ENCODE measurements at regions not wholly inside any gene's neighbourhood (a gene's known extent, or its start where the extent isn't known, plus 50 kb on each side); places are given as distances from the start of the nearest gene placed in this dataset.

DNA sequence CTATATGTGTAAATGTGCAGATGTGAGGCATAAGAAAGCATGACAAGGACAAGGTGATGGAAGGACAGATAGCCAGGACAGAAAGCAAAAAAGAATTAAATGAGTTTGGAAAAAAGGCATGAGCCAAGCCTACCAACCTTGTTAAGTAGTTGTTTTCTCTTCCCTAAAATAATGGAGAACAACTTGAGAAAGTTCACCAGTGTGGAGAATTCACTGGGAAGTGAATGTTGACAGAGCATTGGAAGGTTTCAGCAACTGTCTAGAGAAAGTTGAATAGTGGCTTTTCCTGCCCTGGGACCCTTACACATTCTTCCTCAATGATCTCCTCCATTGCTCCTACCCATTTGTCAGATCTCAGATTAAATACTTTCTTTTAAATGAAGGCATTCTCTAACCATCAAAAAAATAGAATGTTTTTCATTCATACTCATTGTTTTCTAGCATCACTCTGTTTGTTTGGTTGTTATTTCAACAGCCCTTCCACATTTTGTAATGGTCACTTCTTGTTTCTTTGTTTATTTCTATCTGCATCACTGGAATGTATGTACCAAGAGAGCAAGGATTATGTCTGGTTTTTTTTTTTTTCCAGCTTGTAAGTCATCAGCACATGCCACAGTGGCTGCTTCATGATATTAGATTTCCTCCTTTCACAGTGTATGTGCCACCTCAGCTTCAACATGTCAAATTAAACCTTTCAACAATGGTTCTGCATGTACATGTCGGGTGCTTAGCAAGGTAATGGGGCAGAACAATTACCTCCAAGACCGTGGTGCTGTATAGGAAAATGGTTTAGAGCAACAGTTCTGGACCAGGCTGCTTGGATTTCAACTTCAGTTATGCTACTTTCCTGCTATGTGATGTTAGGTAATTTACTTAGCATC, 586.0 kb upstream of the VRK2 start:
- Histone ChIP-seq H3K36me3 (ENCODE audit: control insufficient read depth in 2 of 3, insufficient read depth in 3 of 3, low read length in 3 of 3) (no peaks in the 10 kb centered on the region), H3K4me1 (ENCODE audit: control insufficient read depth in 2 of 3, insufficient read depth in 2 of 3, low read depth in 1 of 3, low read length in 3 of 3) (no peaks in the 10 kb centered on the region), H3K9me3 (ENCODE audit: control insufficient read depth in 2 of 3, insufficient read depth in 1 of 3, low read length in 3 of 3) (no peaks in the 10 kb centered on the region), H3K4me3 (ENCODE audit: low read length in 3 of 3) (no peak overlapping the region), H3K9ac (ENCODE audit: low read length in 3 of 3) (no peak overlapping the region), H3K27ac (ENCODE audit: low read depth in 2 of 2, low read length in 2 of 2) (no peak overlapping the region), H3K27me3 (ENCODE audit: control insufficient read depth, insufficient read depth, low read length) (no peaks in the 10 kb centered on the region)
- TF ChIP-seq, protein P1, sequence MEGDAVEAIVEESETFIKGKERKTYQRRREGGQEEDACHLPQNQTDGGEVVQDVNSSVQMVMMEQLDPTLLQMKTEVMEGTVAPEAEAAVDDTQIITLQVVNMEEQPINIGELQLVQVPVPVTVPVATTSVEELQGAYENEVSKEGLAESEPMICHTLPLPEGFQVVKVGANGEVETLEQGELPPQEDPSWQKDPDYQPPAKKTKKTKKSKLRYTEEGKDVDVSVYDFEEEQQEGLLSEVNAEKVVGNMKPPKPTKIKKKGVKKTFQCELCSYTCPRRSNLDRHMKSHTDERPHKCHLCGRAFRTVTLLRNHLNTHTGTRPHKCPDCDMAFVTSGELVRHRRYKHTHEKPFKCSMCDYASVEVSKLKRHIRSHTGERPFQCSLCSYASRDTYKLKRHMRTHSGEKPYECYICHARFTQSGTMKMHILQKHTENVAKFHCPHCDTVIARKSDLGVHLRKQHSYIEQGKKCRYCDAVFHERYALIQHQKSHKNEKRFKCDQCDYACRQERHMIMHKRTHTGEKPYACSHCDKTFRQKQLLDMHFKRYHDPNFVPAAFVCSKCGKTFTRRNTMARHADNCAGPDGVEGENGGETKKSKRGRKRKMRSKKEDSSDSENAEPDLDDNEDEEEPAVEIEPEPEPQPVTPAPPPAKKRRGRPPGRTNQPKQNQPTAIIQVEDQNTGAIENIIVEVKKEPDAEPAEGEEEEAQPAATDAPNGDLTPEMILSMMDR (IDR thresholded peaks at IDR 0.05; ENCODE audit: borderline replicate concordance, extremely low read depth, insufficient read depth) = no peak
- DNase-seq = peak in 3 of 5 donors; percentile 12 to 19 (median 16)
- intact Hi-C loops (cut with DNase I) = no loop called here
- no peak for FAIRE-seq

DNA sequence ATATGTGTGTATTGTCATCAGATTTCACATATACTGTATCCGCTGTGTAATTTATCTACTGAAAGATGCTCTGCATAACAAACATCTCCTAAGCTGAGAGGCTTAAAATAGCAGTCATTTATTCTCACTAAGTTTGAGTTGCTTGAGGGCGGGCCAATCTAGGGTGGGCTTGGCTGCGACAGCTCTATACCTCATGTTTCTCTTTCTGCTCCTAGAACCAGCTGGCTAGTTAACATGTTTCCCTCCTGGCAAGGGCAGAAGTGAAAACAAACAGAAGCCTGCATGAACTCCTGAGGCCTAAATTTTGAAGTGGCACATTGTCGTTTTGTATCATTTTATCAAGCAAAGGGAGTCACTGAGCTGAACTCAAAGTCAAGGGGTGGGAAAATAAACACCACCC, 585.0 kb upstream of the VRK2 start:
- Histone ChIP-seq H3K4me3 (ENCODE audit: low read length in 3 of 3) (no peak overlapping the region), H3K27me3 (ENCODE audit: control insufficient read depth, insufficient read depth, low read length) (no peaks in the 10 kb centered on the region), H3K36me3 (ENCODE audit: control insufficient read depth in 2 of 3, insufficient read depth in 3 of 3, low read length in 3 of 3) (no peaks in the 10 kb centered on the region), H3K9me3 (ENCODE audit: control insufficient read depth in 2 of 3, insufficient read depth in 1 of 3, low read length in 3 of 3) (no peaks in the 10 kb centered on the region), H3K4me1 (ENCODE audit: control insufficient read depth in 2 of 3, insufficient read depth in 2 of 3, low read depth in 1 of 3, low read length in 3 of 3) (no peaks in the 10 kb centered on the region), H3K27ac (ENCODE audit: low read depth in 2 of 2, low read length in 2 of 2) (no peak overlapping the region), H3K9ac (ENCODE audit: low read length in 3 of 3) (no peak overlapping the region)
- TF ChIP-seq, protein P1 (IDR thresholded peaks at IDR 0.05; ENCODE audit: borderline replicate concordance, extremely low read depth, insufficient read depth) = no peak
- DNase-seq (no peak), FAIRE-seq (no peak)
- intact Hi-C loops (cut with DNase I) = no loop called here

DNA sequence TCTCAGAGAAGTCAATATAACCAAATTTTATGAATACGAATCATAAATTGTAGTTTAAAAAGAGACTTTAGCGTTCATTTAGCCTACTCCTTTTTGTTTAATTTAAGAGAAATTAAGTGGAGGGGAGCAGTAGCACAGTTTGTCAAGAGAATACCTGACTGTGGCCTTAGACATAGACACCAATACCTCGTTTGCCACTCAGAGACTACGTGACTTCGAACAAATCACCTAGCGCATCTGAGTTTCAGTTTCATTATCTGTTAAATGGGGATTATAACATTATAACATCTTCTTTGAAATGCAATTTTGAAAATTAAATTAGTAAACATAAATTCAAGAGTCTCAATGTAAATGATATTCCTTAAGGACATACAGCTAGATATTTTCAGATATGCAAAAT, 581.5 kb upstream of the VRK2 start:
- TF ChIP-seq, protein P1 (IDR thresholded peaks at IDR 0.05; ENCODE audit: borderline replicate concordance, extremely low read depth, insufficient read depth) = no peak
- Histone ChIP-seq H3K36me3 (ENCODE audit: control insufficient read depth in 2 of 3, insufficient read depth in 3 of 3, low read length in 3 of 3) (no peaks in the 10 kb centered on the region), H3K27me3 (ENCODE audit: control insufficient read depth, insufficient read depth, low read length) (no peaks in the 10 kb centered on the region), H3K4me1 (ENCODE audit: control insufficient read depth in 2 of 3, insufficient read depth in 2 of 3, low read depth in 1 of 3, low read length in 3 of 3) (no peaks in the 10 kb centered on the region), H3K9me3 (ENCODE audit: control insufficient read depth in 2 of 3, insufficient read depth in 1 of 3, low read length in 3 of 3) (no peaks in the 10 kb centered on the region), H3K9ac (ENCODE audit: low read length in 3 of 3) (no peak overlapping the region), H3K4me3 (ENCODE audit: low read length in 3 of 3) (no peak overlapping the region), H3K27ac (ENCODE audit: low read depth in 2 of 2, low read length in 2 of 2) (no peak overlapping the region)
- no peak for DNase-seq
- intact Hi-C loops (cut with DNase I) = no loop called here
- no peak for FAIRE-seq

Measured in kidney (tissue), 13 donors.